ENCODE measurements at regions not wholly inside any gene's neighbourhood (a gene's known extent, or its start where the extent isn't known, plus 50 kb on each side); places are given as distances from the start of the nearest gene placed in this dataset.

DNA sequence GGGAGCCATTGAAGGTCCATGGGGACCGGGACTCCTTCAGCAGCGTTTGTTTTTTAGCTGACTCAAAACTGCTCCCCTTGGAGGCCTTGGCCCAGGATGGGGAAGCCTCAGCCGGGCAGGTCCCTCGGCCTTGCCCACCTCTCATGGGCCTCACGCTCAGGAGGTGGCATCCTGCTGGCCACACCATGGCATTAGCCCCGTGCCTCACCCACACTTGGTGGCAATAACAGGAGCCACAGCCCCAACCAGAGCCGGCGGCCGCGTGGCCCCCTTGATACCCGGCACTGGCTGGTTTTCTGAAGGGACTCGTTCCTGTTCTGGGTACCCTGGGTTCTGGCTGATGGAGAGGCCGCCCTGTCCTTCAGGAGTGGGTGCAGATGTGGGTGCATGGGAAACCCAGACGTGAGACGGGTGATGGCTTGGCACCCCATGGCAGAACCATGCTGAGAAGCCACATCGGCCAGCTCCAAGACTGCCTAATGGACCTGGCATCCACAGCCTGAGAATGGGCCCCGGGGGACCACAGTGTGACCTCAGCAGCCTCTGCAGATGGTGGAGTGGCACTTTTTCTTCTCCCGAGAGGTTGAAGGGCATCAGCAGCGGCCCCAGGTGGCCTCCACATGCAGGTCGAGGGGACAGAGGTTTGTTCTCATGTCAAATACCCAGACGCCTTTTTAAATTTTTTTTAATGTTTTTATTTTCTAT lies 49.8 kb upstream of the PPARA start:
- TF ChIP-seq, protein P1, sequence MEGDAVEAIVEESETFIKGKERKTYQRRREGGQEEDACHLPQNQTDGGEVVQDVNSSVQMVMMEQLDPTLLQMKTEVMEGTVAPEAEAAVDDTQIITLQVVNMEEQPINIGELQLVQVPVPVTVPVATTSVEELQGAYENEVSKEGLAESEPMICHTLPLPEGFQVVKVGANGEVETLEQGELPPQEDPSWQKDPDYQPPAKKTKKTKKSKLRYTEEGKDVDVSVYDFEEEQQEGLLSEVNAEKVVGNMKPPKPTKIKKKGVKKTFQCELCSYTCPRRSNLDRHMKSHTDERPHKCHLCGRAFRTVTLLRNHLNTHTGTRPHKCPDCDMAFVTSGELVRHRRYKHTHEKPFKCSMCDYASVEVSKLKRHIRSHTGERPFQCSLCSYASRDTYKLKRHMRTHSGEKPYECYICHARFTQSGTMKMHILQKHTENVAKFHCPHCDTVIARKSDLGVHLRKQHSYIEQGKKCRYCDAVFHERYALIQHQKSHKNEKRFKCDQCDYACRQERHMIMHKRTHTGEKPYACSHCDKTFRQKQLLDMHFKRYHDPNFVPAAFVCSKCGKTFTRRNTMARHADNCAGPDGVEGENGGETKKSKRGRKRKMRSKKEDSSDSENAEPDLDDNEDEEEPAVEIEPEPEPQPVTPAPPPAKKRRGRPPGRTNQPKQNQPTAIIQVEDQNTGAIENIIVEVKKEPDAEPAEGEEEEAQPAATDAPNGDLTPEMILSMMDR (conservative IDR thresholded peaks at IDR 0.05; ENCODE audit: low read length): no peak
- TF ChIP-seq EZH2phosphoT487 (IDR thresholded peaks at IDR 0.05; ENCODE audit: borderline replicate concordance, low read depth, low read length): no peak

Measured in OCI-LY7 (cell line).